ENCODE measurements at regions not wholly inside any gene's neighbourhood (a gene's known extent, or its start where the extent isn't known, plus 50 kb on each side); places are given as distances from the start of the nearest gene placed in this dataset.

DNA sequence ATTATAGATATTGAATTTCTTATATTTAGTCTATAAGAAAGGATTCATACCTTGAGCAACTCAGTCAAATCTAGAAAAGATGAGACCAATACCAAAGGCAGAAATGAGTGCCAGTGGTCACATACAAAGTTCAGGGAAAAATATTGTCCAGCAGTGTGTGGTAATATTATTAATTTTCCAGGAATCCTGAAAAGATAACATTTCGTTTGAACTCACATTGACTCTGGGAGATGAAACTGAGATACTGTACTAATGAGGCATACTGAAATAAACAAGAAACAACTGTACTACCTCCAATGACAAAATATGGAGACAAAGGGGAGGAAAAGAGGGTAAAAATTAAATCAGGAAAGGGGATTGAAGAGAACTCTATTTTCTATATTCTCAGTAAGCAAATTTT is 212.4 kb downstream of the TRAM1L1 start:
- Histone ChIP-seq H3K27ac (ENCODE audit: low read length) (no peak overlapping the region), H3K36me3 (ENCODE audit: control insufficient read depth, insufficient read depth, low read length) (no peaks in the 10 kb centered on the region), H3K9me3 (ENCODE audit: control insufficient read depth, insufficient read depth, low read depth, low read length) (no peaks in the 10 kb centered on the region), H3K27me3 (ENCODE audit: control insufficient read depth, insufficient read depth, low read length) (no peaks in the 10 kb centered on the region), H3K4me3 (ENCODE audit: low read depth in 2 of 2, low read length in 2 of 2) (no peak overlapping the region), H3K4me1 (ENCODE audit: control insufficient read depth, insufficient read depth, low read length) (no peaks in the 10 kb centered on the region)
- BruUV-seq (replicated peaks), result no TSS peak
- ATAC-seq, result no peak
- DNase-seq (ENCODE audit: low read depth, low spot score), result no peak
- intact Hi-C loops (cut with micrococcal nuclease; ENCODE audit: unreplicated experiment) (no loop called here), in situ Hi-C loops (cut with HindIII; ENCODE audit: low pct_unique_long_range_greater_than_20kb, low sequenced_read_pairs) (no loop called here)
- TF ChIP-seq SIN3A (IDR thresholded peaks at IDR 0.05; ENCODE audit: borderline replicate concordance, insufficient read depth, low read depth, low read length), result no peak
- TF ChIP-seq, protein P1, sequence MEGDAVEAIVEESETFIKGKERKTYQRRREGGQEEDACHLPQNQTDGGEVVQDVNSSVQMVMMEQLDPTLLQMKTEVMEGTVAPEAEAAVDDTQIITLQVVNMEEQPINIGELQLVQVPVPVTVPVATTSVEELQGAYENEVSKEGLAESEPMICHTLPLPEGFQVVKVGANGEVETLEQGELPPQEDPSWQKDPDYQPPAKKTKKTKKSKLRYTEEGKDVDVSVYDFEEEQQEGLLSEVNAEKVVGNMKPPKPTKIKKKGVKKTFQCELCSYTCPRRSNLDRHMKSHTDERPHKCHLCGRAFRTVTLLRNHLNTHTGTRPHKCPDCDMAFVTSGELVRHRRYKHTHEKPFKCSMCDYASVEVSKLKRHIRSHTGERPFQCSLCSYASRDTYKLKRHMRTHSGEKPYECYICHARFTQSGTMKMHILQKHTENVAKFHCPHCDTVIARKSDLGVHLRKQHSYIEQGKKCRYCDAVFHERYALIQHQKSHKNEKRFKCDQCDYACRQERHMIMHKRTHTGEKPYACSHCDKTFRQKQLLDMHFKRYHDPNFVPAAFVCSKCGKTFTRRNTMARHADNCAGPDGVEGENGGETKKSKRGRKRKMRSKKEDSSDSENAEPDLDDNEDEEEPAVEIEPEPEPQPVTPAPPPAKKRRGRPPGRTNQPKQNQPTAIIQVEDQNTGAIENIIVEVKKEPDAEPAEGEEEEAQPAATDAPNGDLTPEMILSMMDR (IDR thresholded peaks at IDR 0.05), result no peak
- ChIA-PET CTCF (no interaction called here), POLR2A (no interaction called here)

DNA sequence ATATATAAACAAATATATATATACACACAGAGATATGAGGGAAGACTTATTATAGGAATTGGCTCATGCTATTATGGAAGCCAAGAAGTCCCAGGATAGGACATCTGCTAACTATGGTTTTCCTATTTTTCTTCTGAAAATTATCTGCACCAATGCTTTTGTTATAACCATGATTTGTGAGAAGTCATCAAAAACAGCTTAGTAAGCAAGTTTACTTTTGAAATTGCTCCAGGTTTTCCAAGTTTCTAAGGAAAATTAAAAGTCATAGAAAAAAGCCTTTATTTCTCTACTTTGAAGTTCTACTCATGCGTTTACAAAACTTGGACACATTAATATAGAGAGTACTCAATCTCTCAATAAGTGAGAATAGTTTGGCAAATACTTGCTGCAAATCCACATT is 213.1 kb downstream of the TRAM1L1 start:
- ATAC-seq, result no peak
- Histone ChIP-seq H3K27ac (ENCODE audit: low read length) (no peak overlapping the region), H3K27me3 (ENCODE audit: control insufficient read depth, insufficient read depth, low read length) (no peaks in the 10 kb centered on the region), H3K4me3 (ENCODE audit: low read depth in 2 of 2, low read length in 2 of 2) (no peak overlapping the region), H3K4me1 (ENCODE audit: control insufficient read depth, insufficient read depth, low read length) (no peaks in the 10 kb centered on the region), H3K9me3 (ENCODE audit: control insufficient read depth, insufficient read depth, low read depth, low read length) (no peaks in the 10 kb centered on the region), H3K36me3 (ENCODE audit: control insufficient read depth, insufficient read depth, low read length) (no peaks in the 10 kb centered on the region)
- no TSS peak for BruUV-seq (replicated peaks)
- ChIA-PET POLR2A (no interaction called here), CTCF (no interaction called here)
- no peak for DNase-seq (ENCODE audit: low read depth, low spot score)
- intact Hi-C loops (cut with micrococcal nuclease; ENCODE audit: unreplicated experiment), result no loop called here
- TF ChIP-seq, protein P2, sequence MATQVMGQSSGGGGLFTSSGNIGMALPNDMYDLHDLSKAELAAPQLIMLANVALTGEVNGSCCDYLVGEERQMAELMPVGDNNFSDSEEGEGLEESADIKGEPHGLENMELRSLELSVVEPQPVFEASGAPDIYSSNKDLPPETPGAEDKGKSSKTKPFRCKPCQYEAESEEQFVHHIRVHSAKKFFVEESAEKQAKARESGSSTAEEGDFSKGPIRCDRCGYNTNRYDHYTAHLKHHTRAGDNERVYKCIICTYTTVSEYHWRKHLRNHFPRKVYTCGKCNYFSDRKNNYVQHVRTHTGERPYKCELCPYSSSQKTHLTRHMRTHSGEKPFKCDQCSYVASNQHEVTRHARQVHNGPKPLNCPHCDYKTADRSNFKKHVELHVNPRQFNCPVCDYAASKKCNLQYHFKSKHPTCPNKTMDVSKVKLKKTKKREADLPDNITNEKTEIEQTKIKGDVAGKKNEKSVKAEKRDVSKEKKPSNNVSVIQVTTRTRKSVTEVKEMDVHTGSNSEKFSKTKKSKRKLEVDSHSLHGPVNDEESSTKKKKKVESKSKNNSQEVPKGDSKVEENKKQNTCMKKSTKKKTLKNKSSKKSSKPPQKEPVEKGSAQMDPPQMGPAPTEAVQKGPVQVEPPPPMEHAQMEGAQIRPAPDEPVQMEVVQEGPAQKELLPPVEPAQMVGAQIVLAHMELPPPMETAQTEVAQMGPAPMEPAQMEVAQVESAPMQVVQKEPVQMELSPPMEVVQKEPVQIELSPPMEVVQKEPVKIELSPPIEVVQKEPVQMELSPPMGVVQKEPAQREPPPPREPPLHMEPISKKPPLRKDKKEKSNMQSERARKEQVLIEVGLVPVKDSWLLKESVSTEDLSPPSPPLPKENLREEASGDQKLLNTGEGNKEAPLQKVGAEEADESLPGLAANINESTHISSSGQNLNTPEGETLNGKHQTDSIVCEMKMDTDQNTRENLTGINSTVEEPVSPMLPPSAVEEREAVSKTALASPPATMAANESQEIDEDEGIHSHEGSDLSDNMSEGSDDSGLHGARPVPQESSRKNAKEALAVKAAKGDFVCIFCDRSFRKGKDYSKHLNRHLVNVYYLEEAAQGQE (IDR thresholded peaks at IDR 0.05; ENCODE audit: insufficient read depth in 1 of 2, low read depth in 2 of 2, low read length in 1 of 2), result no peak
- TF ChIP-seq SIN3A (IDR thresholded peaks at IDR 0.05; ENCODE audit: borderline replicate concordance, insufficient read depth, low read depth, low read length) (no peak), TCF7L2 (IDR thresholded peaks at IDR 0.05; ENCODE audit: low read depth, low read length) (no peak), POLR2AphosphoS5 (IDR thresholded peaks at IDR 0.05; ENCODE audit: low read depth, low read length) (no peak)
- TF ChIP-seq, protein P1 (IDR thresholded peaks at IDR 0.05), result no peak
- in situ Hi-C loops (cut with HindIII; ENCODE audit: low pct_unique_long_range_greater_than_20kb, low sequenced_read_pairs), result no loop called here

DNA sequence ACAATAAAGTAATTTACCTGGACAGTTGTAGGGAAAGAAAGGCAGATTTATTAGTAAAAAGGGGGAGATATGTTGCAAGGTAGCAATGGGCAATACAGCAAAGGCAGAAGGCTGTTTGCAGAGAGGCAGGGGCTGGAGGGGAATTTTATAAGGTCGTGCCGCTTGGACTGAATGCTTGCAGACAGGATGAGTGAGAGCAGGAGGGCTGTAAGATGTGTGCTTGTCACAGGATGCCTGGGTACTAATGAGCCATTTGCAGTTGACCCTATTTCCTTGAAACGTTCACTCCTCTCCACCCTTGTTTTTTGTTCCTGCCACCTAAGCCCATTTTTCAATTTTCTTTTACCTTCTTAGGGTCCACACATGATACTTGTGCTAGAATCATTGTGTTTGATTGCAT is 214.7 kb downstream of the TRAM1L1 start:
- intact Hi-C loops (cut with micrococcal nuclease; ENCODE audit: unreplicated experiment) (no loop called here), in situ Hi-C loops (cut with HindIII; ENCODE audit: low pct_unique_long_range_greater_than_20kb, low sequenced_read_pairs) (no loop called here)
- TF ChIP-seq, protein P1 (IDR thresholded peaks at IDR 0.05), result no peak
- no peak for TF ChIP-seq SIN3A (IDR thresholded peaks at IDR 0.05; ENCODE audit: borderline replicate concordance, insufficient read depth, low read depth, low read length)
- TF ChIP-seq, protein P2 (IDR thresholded peaks at IDR 0.05; ENCODE audit: insufficient read depth in 1 of 2, low read depth in 2 of 2, low read length in 1 of 2), result no peak
- no peak for TF ChIP-seq POLR2AphosphoS5 (IDR thresholded peaks at IDR 0.05; ENCODE audit: low read depth, low read length)
- no peak for TF ChIP-seq TCF7L2 (IDR thresholded peaks at IDR 0.05; ENCODE audit: low read depth, low read length)
- no peak overlapping the region for H3K4me3 ChIP-seq (ENCODE audit: low read depth in 2 of 2, low read length in 2 of 2)
- H3K9me3 ChIP-seq (ENCODE audit: control insufficient read depth, insufficient read depth, low read depth, low read length), result no peaks in the 10 kb centered on the region
- H3K27me3 ChIP-seq (ENCODE audit: control insufficient read depth, insufficient read depth, low read length), result no peaks in the 10 kb centered on the region
- no TSS peak for BruUV-seq (replicated peaks)
- no peak overlapping the region for H3K27ac ChIP-seq (ENCODE audit: low read length)
- no peaks in the 10 kb centered on the region for H3K36me3 ChIP-seq (ENCODE audit: control insufficient read depth, insufficient read depth, low read length)
- H3K4me1 ChIP-seq (ENCODE audit: control insufficient read depth, insufficient read depth, low read length), result no peaks in the 10 kb centered on the region
- ChIA-PET CTCF (no interaction called here), POLR2A (no interaction called here)
- DNase-seq (ENCODE audit: low read depth, low spot score), result no peak
- ATAC-seq, result no peak
